ENCODE measurements at regions not wholly inside any gene's neighbourhood (a gene's known extent, or its start where the extent isn't known, plus 50 kb on each side); places are given as distances from the start of the nearest gene placed in this dataset.

DNA sequence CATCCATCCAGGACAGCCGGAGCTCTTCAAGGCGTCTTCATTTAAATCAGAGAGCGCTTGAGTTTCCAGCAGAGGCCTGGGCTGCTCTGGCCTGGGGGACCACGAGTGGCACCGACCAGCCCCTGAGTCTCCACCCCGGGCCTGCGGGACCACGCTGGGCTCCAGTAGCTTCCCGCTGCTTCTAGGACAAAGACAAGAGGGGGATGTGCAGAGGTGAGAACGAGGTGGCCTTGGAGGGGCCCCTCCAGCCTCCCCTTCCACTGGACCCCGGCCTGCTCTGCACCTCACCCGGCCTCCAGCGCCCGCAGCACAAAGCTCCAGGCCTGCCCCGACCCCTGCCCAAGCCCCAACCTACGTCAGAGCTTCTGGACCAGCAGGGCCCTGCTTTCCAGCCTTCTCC is 81.6 kb downstream of the IRX2 start:
- ChIA-PET POLR2A (interaction anchor here (2.8 kb wide), 1 partner anchor 16 kb away, joined by 19 read pairs; no protein-coding TSS in a partner anchor), CTCF (no interaction called here)
- DNase-seq (ENCODE audit: unreplicated experiment): no peak
- H3K4me1 Mint-ChIP-seq (ENCODE audit: insufficient read depth, unreplicated experiment): peaks cover 4% of the 10 kb centered on the region
- no peak overlapping the region for H3K27ac Mint-ChIP-seq (ENCODE audit: low read depth, unreplicated experiment)
- H3K9me3 Mint-ChIP-seq (ENCODE audit: unreplicated experiment): no peaks in the 10 kb centered on the region
- H3K4me3 Mint-ChIP-seq (ENCODE audit: unreplicated experiment): no peak overlapping the region
- intact Hi-C loops (cut with micrococcal nuclease): no loop called here
- no TSS peak for BruUV-seq (replicated peaks)
- TF ChIP-seq, protein P1, sequence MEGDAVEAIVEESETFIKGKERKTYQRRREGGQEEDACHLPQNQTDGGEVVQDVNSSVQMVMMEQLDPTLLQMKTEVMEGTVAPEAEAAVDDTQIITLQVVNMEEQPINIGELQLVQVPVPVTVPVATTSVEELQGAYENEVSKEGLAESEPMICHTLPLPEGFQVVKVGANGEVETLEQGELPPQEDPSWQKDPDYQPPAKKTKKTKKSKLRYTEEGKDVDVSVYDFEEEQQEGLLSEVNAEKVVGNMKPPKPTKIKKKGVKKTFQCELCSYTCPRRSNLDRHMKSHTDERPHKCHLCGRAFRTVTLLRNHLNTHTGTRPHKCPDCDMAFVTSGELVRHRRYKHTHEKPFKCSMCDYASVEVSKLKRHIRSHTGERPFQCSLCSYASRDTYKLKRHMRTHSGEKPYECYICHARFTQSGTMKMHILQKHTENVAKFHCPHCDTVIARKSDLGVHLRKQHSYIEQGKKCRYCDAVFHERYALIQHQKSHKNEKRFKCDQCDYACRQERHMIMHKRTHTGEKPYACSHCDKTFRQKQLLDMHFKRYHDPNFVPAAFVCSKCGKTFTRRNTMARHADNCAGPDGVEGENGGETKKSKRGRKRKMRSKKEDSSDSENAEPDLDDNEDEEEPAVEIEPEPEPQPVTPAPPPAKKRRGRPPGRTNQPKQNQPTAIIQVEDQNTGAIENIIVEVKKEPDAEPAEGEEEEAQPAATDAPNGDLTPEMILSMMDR (IDR thresholded peaks at IDR 0.05; ENCODE audit: unreplicated experiment): no peak
- no peaks in the 10 kb centered on the region for H3K36me3 Mint-ChIP-seq (ENCODE audit: insufficient read depth, unreplicated experiment)
- no peaks in the 10 kb centered on the region for H3K27me3 Mint-ChIP-seq (ENCODE audit: insufficient read depth, unreplicated experiment)

DNA sequence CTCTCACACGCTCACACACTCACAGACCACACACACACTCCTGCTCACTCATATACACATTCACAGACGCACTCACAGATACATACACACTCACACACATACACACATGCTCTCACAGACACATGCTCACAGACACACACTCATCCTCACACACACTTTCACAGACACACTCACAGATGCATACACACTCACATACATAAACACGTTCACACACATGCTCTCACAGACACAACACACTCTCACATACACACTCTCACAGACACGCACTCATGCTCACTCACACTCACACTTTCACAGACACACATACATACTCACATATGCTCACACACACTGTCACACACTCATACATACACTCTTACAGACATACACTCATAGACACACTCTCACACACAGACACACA is 82.2 kb downstream of the IRX2 start:
- H3K4me3 Mint-ChIP-seq (ENCODE audit: unreplicated experiment): no peak overlapping the region
- TF ChIP-seq, protein P1 (IDR thresholded peaks at IDR 0.05; ENCODE audit: unreplicated experiment): no peak
- intact Hi-C loops (cut with micrococcal nuclease): no loop called here

DNA sequence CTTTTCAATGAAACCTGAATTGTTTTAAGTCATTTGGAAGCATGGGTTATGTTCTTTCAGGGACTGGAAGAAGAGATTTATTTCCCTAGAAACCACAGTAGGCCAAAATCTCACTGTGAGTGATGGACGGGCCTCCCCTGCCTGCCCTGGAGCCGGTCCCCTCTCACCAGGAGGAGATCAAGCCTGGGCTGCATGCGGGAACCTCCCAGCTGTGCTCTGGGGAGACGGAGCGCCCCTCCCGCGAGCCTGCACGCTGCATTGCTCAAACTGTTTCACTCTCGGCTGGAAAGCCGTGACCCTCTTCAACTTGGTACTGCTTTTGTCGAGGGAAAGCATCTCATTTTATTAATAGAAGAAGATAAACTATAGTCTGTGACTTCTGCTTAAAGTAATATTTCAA is 85.4 kb downstream of the IRX2 start:
- no TSS peak for BruUV-seq (replicated peaks)
- ChIA-PET CTCF (no interaction called here), POLR2A (interaction anchor here (0.7 kb wide), 1 partner anchor 80 kb away, joined by 3 read pairs; no protein-coding TSS in a partner anchor)
- H3K36me3 Mint-ChIP-seq (ENCODE audit: insufficient read depth, unreplicated experiment): no peaks in the 10 kb centered on the region
- no peaks in the 10 kb centered on the region for H3K27me3 Mint-ChIP-seq (ENCODE audit: insufficient read depth, unreplicated experiment)
- H3K9me3 Mint-ChIP-seq (ENCODE audit: unreplicated experiment): no peaks in the 10 kb centered on the region
- no peak overlapping the region for H3K27ac Mint-ChIP-seq (ENCODE audit: low read depth, unreplicated experiment)
- intact Hi-C loops (cut with micrococcal nuclease): no loop called here
- TF ChIP-seq, protein P1 (IDR thresholded peaks at IDR 0.05; ENCODE audit: unreplicated experiment): no peak
- no peak overlapping the region for H3K4me3 Mint-ChIP-seq (ENCODE audit: unreplicated experiment)
- H3K4me1 Mint-ChIP-seq (ENCODE audit: insufficient read depth, unreplicated experiment): no peaks in the 10 kb centered on the region
- DNase-seq (ENCODE audit: unreplicated experiment): no peak

More for the DNA sequence above, 82.2 kb downstream of the IRX2 start:
- Mint-ChIP-seq H3K27me3 (ENCODE audit: insufficient read depth, unreplicated experiment) (no peaks in the 10 kb centered on the region), H3K36me3 (ENCODE audit: insufficient read depth, unreplicated experiment) (no peaks in the 10 kb centered on the region), H3K9me3 (ENCODE audit: unreplicated experiment) (no peaks in the 10 kb centered on the region), H3K27ac (ENCODE audit: low read depth, unreplicated experiment) (no peak overlapping the region), H3K4me1 (ENCODE audit: insufficient read depth, unreplicated experiment) (peaks cover 4% of the 10 kb centered on the region)
- ChIA-PET CTCF (no interaction called here), POLR2A (no interaction called here)
- DNase-seq (ENCODE audit: unreplicated experiment): no peak
- BruUV-seq (replicated peaks): no TSS peak

DNA sequence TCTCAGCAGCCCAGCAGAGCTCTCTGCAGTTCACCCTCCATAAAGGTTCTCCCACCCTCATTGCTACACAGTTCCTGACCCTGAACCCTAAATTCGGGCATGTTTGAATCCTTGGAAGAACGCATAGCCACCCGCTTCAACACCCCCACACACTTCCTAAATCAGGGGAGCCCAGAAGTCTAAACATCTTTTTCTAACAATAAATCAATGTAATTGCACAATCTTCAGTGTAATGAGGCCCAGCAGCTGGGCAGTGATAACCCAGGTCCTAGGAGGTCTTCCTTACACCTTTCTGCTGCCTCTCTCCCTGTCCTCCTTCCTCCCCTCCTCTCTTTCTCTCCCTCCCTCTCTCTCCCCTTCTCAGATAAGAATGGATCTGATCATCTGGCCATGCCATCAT is 88.0 kb downstream of the IRX2 start:
- Mint-ChIP-seq H3K9me3 (ENCODE audit: unreplicated experiment) (no peaks in the 10 kb centered on the region), H3K27me3 (ENCODE audit: insufficient read depth, unreplicated experiment) (no peaks in the 10 kb centered on the region), H3K4me3 (ENCODE audit: unreplicated experiment) (no peak overlapping the region), H3K4me1 (ENCODE audit: insufficient read depth, unreplicated experiment) (peaks cover 4% of the 10 kb centered on the region), H3K27ac (ENCODE audit: low read depth, unreplicated experiment) (no peak overlapping the region), H3K36me3 (ENCODE audit: insufficient read depth, unreplicated experiment) (no peaks in the 10 kb centered on the region)
- ChIA-PET POLR2A (no interaction called here), CTCF (no interaction called here)
- intact Hi-C loops (cut with micrococcal nuclease): no loop called here
- TF ChIP-seq, protein P1 (IDR thresholded peaks at IDR 0.05; ENCODE audit: unreplicated experiment): no peak
- DNase-seq (ENCODE audit: unreplicated experiment): no peak
- BruUV-seq (replicated peaks): no TSS peak

All from MCF 10A (cell line).